GM06990 (cell line): ENCODE measurements at regions not wholly inside any gene's neighbourhood (a gene's known extent, or its start where the extent isn't known, plus 50 kb on each side); places are given as distances from the start of the nearest gene placed in this dataset.
A peak's percentile ranks its signal among the peaks of the same experiment; 100 is the strongest.

Experiments used
- DNase-seq: peaks from one replicate; pipeline ENCODE4 v3.0.0-alpha.2; 2011; ENCODE audit not compliant: insufficient read length; ENCODE audit errors: extremely low read depth
- H3K27me3 ChIP-seq: replicated peaks from 2 replicates; pipeline ENCODE4 v1.6.0; 2011; ENCODE audit warnings: low read length; ENCODE audit not compliant: control insufficient read depth, insufficient read depth
- H3K36me3 ChIP-seq: 2 replicates; pipeline ENCODE4 v1.5.1; 2011; ENCODE audit warnings: low read length; ENCODE audit not compliant: control insufficient read depth, insufficient read depth
- H3K4me3 ChIP-seq: replicated peaks from 2 replicates; pipeline ENCODE4 v1.5.1; 2011; ENCODE audit warnings: low read depth, mild to moderate bottlenecking, control low read depth, low read length
- CTCF ChIP-seq: IDR thresholded peaks from 2 replicates; pipeline ENCODE4 v1.5.1; 2011; ENCODE audit warnings: low read length, control low read depth, mild to moderate bottlenecking, inconsistent platforms; ENCODE audit not compliant: insufficient read depth, poor library complexity, severe bottlenecking

GRCh38 chr3:140830391-140830790, 111.2 kb upstream of the SLC25A36 start:
- no peak for DNase-seq
- no peak for TF ChIP-seq CTCF
- no peak overlapping the region for H3K4me3 ChIP-seq
- H3K27me3 ChIP-seq, result no peaks in the 10 kb centered on the region
- H3K36me3 ChIP-seq, result no peaks in the 10 kb centered on the region

- no peak for TF ChIP-seq CTCF
- Histone ChIP-seq H3K4me3 (no peak overlapping the region), H3K36me3 (no peaks in the 10 kb centered on the region), H3K27me3 (no peaks in the 10 kb centered on the region)
- peak; percentile 19 for DNase-seq
Observed at GRCh38 chr3:140832883-140833282, 108.8 kb upstream of the SLC25A36 start.

GRCh38 chr3:140834266-140835037, 107.2 kb upstream of the SLC25A36 start:
- Histone ChIP-seq H3K27me3 (no peaks in the 10 kb centered on the region), H3K36me3 (no peaks in the 10 kb centered on the region), H3K4me3 (no peak overlapping the region)
- no peak for DNase-seq
- no peak for TF ChIP-seq CTCF

- peak; percentile 70 for DNase-seq
Observed at GRCh38 chr3:140842984-140843649, 98.5 kb upstream of the SLC25A36 start.

GRCh38 chr3:140843656-140844055, 98.0 kb upstream of the SLC25A36 start:
- Histone ChIP-seq H3K27me3 (no peaks in the 10 kb centered on the region), H3K36me3 (no peaks in the 10 kb centered on the region), H3K4me3 (no peak overlapping the region)
- no peak for DNase-seq
- TF ChIP-seq CTCF, result no peak

More at GRCh38 chr3:140842984-140843649, 98.5 kb upstream of the SLC25A36 start:
- H3K36me3 ChIP-seq, result no peaks in the 10 kb centered on the region
- TF ChIP-seq CTCF, result no peak
- H3K4me3 ChIP-seq, result peak overlapping the region; percentile 5; the same call in 1 of the 2 replicates
- H3K27me3 ChIP-seq, result no peaks in the 10 kb centered on the region
